Tibial nerve (tissue), 4 donors: ENCODE measurements at regions not wholly inside any gene's neighbourhood (a gene's known extent, or its start where the extent isn't known, plus 50 kb on each side); places are given as distances from the start of the nearest gene placed in this dataset.

Experiments used
- CTCF ChIP-seq, 5 experiments: fragments of 200-600 bp in 3 of 5; fragments of 450-650 bp in 2 of 5; sonication (generic) in 3 of 5; IDR thresholded peaks; one replicate each; pipeline ENCODE4 v1.5.1; 2016 to 2019; ENCODE audit warnings: antibody characterized with exemption in 5 of 5, mild to moderate bottlenecking in 3 of 5, moderate library complexity in 2 of 5
- EP300 ChIP-seq, 2 donors: sonication (generic); formaldehyde crosslinking; IDR thresholded peaks; one replicate each; pipeline ENCODE4 v1.6.1; 2017; ENCODE audit warnings: antibody characterized with exemption in 2 of 2, mild to moderate bottlenecking in 1 of 2
- POLR2A ChIP-seq, 2 donors: fragments of 450-650 bp; IDR thresholded peaks; one replicate each; pipeline ENCODE4 v1.6.1; 2017; ENCODE audit warnings: antibody characterized with exemption in 2 of 2, mild to moderate bottlenecking in 2 of 2, moderate library complexity in 2 of 2

- no peak for TF ChIP-seq CTCF (IDR thresholded peaks at IDR 0.05)
- TF ChIP-seq POLR2A (IDR thresholded peaks at IDR 0.05), result no peak
- no peak for TF ChIP-seq EP300 (IDR thresholded peaks at IDR 0.05)
These were observed 107.9 kb upstream of the FRMD4A start for GRCh38 chr10:14438576-14438975.
